Thoracic aorta (tissue), 2 donors: ENCODE measurements at regions not wholly inside any gene's neighbourhood (a gene's known extent, or its start where the extent isn't known, plus 50 kb on each side); places are given as distances from the start of the nearest gene placed in this dataset.

Source experiments
- ATAC-seq: fragments of 150-250 bp; one replicate; pipeline ENCODE4 v1.8.0; 2017; ENCODE audit warnings: low read depth; ENCODE audit not compliant: insufficient number of reproducible peaks, low FRiP score
- DNase-seq: peaks from one replicate; pipeline ENCODE4 v3.0.0-alpha.2; 2020; ENCODE audit warnings: low spot score
- H3K27ac ChIP-seq, 2 donors: fragments of 200-600 bp; sonication (generic); 1 replicate in 1 of 2; 2 replicates in 1 of 2; pipeline ENCODE4 v1.5.1; 2016; ENCODE audit warnings: mild to moderate bottlenecking in 2 of 2, moderate library complexity in 2 of 2
- H3K27me3 ChIP-seq: fragments of 200-600 bp; sonication (generic); replicated peaks from 2 replicates; pipeline ENCODE4 v1.6.0; 2016; ENCODE audit warnings: mild to moderate bottlenecking; ENCODE audit not compliant: insufficient read depth
- H3K36me3 ChIP-seq: fragments of 200-600 bp; sonication (generic); one replicate; pipeline ENCODE4 v1.5.1; 2016
- H3K4me1 ChIP-seq, 2 donors: fragments of 200-600 bp; sonication (generic); 1 replicate in 1 of 2; 2 replicates in 1 of 2; pipeline versions ENCODE4 v1.5.1 to v1.6.0; 2016; ENCODE audit warnings: low read depth in 2 of 2, mild to moderate bottlenecking in 1 of 2; ENCODE audit not compliant: control insufficient read depth in 1 of 2
- H3K4me3 ChIP-seq: fragments of 200-600 bp; sonication (generic); 2 replicates; pipeline ENCODE4 v1.5.1; 2016; ENCODE audit warnings: mild to moderate bottlenecking
- H3K9me3 ChIP-seq: fragments of 200-600 bp; sonication (generic); 2 replicates; pipeline ENCODE4 v1.5.1; 2016
- TF ChIP-seq, protein P1 (sequence below): fragments of 200-600 bp; sonication (generic); IDR thresholded peaks from one replicate; pipeline ENCODE4 v1.5.1; 2019; ENCODE audit warnings: antibody characterized with exemption

DNA sequence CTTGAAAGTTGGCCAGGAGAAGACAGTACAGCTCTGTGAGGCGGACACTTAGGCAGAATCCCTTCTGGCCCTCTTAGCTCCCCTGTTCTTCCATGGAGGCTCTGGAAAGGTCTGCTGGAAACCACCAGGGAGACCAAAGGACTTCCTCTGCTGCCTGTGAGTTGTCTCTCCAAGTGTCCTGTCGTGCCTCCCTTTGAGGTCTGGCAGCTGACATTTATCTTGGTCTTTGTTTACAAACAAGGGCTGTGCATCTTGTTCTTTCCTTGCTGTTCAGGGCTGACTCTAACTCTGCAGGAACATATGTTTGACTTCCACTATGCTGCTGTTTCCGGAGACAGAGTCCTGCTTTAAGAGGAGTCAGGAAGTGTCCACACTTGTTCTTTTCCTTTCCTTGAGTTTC, 159.9 kb upstream of the FRMD6 start:
- TF ChIP-seq, protein P1, sequence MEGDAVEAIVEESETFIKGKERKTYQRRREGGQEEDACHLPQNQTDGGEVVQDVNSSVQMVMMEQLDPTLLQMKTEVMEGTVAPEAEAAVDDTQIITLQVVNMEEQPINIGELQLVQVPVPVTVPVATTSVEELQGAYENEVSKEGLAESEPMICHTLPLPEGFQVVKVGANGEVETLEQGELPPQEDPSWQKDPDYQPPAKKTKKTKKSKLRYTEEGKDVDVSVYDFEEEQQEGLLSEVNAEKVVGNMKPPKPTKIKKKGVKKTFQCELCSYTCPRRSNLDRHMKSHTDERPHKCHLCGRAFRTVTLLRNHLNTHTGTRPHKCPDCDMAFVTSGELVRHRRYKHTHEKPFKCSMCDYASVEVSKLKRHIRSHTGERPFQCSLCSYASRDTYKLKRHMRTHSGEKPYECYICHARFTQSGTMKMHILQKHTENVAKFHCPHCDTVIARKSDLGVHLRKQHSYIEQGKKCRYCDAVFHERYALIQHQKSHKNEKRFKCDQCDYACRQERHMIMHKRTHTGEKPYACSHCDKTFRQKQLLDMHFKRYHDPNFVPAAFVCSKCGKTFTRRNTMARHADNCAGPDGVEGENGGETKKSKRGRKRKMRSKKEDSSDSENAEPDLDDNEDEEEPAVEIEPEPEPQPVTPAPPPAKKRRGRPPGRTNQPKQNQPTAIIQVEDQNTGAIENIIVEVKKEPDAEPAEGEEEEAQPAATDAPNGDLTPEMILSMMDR = no peak
- H3K9me3 ChIP-seq = no peaks in the 10 kb centered on the region
- H3K27ac ChIP-seq = no peak overlapping the region
- H3K4me1 ChIP-seq = no peaks in the 10 kb centered on the region
- H3K36me3 ChIP-seq = no peaks in the 10 kb centered on the region
- H3K27me3 ChIP-seq = no peaks in the 10 kb centered on the region
- DNase-seq (no peak), ATAC-seq (no peak)
- H3K4me3 ChIP-seq = no peak overlapping the region

- TF ChIP-seq, protein P1 = no peak
- H3K4me1 ChIP-seq = no peaks in the 10 kb centered on the region
- no peaks in the 10 kb centered on the region for H3K27me3 ChIP-seq
- no peak overlapping the region for H3K4me3 ChIP-seq
- H3K27ac ChIP-seq = no peak overlapping the region
- no peaks in the 10 kb centered on the region for H3K9me3 ChIP-seq
- H3K36me3 ChIP-seq = no peaks in the 10 kb centered on the region
- ATAC-seq = no peak
- DNase-seq = no peak
Observed at GRCh38 chr14:51495319-51495718, 156.4 kb upstream of the FRMD6 start.

GRCh38 chr14:51498411-51499227, 153.1 kb upstream of the FRMD6 start:
- ATAC-seq (no peak), DNase-seq (no peak)
- no peaks in the 10 kb centered on the region for H3K27me3 ChIP-seq
- H3K27ac ChIP-seq = no peak overlapping the region
- H3K4me3 ChIP-seq = no peak overlapping the region
- H3K4me1 ChIP-seq = no peaks in the 10 kb centered on the region
- no peaks in the 10 kb centered on the region for H3K9me3 ChIP-seq
- TF ChIP-seq, protein P1 = no peak
- no peaks in the 10 kb centered on the region for H3K36me3 ChIP-seq

GRCh38 chr14:51500776-51501175, 150.9 kb upstream of the FRMD6 start:
- Histone ChIP-seq H3K4me1 (no peaks in the 10 kb centered on the region), H3K36me3 (no peaks in the 10 kb centered on the region), H3K9me3 (no peaks in the 10 kb centered on the region), H3K27me3 (no peaks in the 10 kb centered on the region), H3K27ac (no peak overlapping the region), H3K4me3 (no peak overlapping the region)
- ATAC-seq (no peak), DNase-seq (no peak)
- TF ChIP-seq, protein P1 = no peak

DNA sequence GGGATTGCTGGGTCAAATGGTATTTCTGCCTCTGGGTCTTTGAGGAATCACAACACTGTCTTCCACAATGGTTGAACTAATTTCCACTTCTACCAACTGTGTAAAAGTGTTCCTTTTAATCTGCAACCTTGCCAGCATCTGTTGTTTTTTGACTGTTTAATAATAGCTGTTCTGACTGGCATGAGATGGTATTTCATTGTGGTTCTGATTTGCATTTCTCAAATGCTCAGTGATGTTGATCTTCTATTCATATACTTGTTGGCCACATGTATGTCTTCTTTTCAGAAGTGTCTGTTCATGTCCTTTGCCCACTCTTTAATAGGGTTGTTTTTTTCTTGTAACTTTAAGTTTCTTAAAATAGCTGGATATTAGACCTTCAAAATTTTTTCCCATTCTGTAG, 150.0 kb upstream of the FRMD6 start:
- no peak overlapping the region for H3K27ac ChIP-seq
- H3K27me3 ChIP-seq = no peaks in the 10 kb centered on the region
- TF ChIP-seq, protein P1 = no peak
- no peak for ATAC-seq
- H3K9me3 ChIP-seq = no peaks in the 10 kb centered on the region
- H3K4me1 ChIP-seq = no peaks in the 10 kb centered on the region
- no peaks in the 10 kb centered on the region for H3K36me3 ChIP-seq
- no peak for DNase-seq
- no peak overlapping the region for H3K4me3 ChIP-seq
